ENCODE measurements at regions not wholly inside any gene's neighbourhood (a gene's known extent, or its start where the extent isn't known, plus 50 kb on each side); places are given as distances from the start of the nearest gene placed in this dataset.
A peak's percentile ranks its signal among the peaks of the same experiment; 100 is the strongest.
"Not testable (repeated sequence)": the region's sequence is repeated elsewhere in the genome, so short reads cannot be mapped to it uniquely, and the experiment has no call there.

DNA sequence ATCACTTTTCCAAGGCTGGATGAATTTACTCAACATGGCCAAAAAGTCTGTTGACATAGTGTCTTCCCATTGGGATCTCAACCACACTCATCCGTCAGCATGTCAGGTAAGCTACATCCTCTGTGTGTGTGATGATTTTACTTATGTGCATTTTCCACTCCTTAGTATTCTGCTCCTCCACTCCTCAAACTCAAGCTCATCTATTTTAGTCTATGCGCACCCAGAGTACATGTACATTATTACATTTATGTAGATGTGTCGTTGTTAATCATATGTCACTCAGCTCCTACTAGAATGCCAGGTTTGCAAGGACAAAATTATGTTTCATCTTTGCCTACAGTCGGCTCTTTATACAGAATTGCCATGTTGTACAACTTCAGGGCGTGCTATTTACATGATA is 216.0 kb downstream of the ZNF37A start:
- H3K4me1 Mint-ChIP-seq (ENCODE audit: low read depth); POLR2A ChIA-PET; CTCF ChIA-PET; H3K4me3 Mint-ChIP-seq; ATAC-seq; H3K27ac Mint-ChIP-seq; DNase-seq; H3K27me3 Mint-ChIP-seq (ENCODE audit: low read depth); H3K36me3 Mint-ChIP-seq (ENCODE audit: low read depth); H3K9me3 Mint-ChIP-seq (ENCODE audit: insufficient read depth): not testable (repeated sequence)

DNA sequence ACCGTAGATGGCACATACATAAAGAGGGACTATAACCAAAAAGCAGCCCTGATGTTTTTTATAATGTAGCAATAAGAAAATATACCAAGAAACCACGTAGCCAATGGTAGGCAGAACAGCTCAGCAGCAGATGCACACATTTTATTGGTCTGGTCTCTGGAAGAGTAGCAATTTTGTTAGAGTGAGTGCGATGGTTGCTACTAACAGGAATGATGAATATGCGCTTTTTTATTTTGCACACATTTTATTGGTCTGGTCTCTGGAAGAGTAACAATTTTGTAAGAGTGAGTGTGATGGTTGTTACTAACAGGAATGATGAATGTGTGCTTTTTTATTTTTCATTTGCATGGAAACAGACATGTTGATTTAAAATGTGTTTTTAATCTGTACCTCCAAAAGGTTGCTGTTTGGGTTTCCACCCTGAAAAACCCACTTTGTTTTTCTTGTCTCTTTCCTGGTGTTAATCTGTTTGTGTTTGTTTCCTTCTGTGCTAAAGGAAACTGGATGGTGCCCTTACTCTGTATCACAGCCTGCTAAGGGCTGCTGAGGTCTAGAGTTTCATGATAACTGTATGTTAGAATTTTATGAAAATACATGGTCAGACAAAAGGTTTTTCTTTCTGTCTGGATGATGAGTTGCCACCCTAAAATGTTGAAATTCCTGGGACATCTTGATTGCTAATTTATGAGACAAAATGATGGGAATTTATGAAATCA is 221.1 kb downstream of the ZNF37A start:
- H3K36me3 Mint-ChIP-seq (ENCODE audit: low read depth); H3K4me1 Mint-ChIP-seq (ENCODE audit: low read depth); POLR2A ChIA-PET; DNase-seq; CTCF ChIA-PET; H3K9me3 Mint-ChIP-seq (ENCODE audit: insufficient read depth); H3K27me3 Mint-ChIP-seq (ENCODE audit: low read depth); H3K27ac Mint-ChIP-seq; H3K4me3 Mint-ChIP-seq; ATAC-seq: not testable (repeated sequence)

DNA sequence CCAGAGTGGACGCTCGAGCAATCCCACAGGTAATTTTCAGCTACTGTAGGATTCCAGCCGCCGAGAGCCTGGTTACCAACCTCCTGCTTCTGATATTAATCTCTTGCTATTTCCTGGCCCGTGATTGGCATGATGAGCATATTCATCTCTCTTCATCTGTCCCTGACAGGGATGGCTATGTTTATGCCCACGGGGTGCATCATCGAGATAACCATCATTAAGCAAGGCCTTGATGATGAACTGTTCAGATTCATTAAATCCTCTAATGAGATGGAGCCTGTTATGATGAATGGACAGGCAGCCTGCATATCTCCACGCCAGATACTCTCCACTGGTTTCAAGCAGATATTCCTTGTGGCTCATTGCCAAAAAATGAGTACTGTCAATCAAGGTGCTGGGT is 227.3 kb downstream of the ZNF37A start:
- H3K36me3 Mint-ChIP-seq (ENCODE audit: low read depth); H3K9me3 Mint-ChIP-seq (ENCODE audit: insufficient read depth); POLR2A ChIA-PET; DNase-seq; H3K27ac Mint-ChIP-seq; H3K4me1 Mint-ChIP-seq (ENCODE audit: low read depth); H3K27me3 Mint-ChIP-seq (ENCODE audit: low read depth); CTCF ChIA-PET; H3K4me3 Mint-ChIP-seq; ATAC-seq: not testable (repeated sequence)

DNA sequence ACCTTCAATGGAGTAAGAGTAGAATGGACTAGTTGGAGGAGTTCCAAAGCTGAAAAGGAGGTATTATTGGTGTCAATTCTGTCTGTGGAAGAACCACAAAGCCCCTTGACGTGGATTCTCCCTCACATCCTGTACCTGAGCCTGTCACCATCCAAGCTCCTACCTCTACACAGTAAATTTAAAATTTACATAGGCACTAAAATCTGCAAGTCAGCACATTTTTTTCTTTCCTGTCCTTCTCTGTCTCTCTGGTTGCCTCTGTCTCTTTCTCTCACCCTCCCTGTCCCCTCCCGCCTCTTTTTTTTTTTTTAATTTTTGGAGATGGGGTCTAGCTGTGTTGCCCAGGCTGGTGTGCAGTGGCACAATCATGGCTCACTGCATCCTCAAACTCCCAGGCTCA is 236.2 kb downstream of the ZNF37A start:
- H3K36me3 Mint-ChIP-seq (ENCODE audit: low read depth); H3K27me3 Mint-ChIP-seq (ENCODE audit: low read depth): not testable (repeated sequence)

DNA sequence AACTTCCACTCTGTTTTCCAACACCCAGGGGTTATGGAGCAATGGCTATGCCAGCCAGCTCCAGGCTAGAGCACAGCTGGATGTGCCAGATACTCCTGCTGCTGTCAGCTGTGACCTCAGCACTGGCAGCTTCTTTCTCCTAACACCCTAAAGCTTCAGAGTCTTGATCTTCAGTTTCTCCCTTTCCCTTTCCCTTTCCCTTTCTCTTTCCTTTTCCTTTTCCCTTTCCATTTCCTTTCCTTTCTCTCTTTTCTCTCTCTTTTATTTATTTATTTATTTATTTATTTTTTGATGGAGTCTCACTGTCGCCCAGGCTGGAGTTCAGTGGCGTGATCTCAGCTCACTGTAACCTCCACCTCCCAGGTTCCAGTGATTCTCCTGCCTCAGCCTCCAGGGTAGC is 237.0 kb downstream of the ZNF37A start:
- H3K4me3 Mint-ChIP-seq; ATAC-seq; H3K27ac Mint-ChIP-seq; H3K36me3 Mint-ChIP-seq (ENCODE audit: low read depth); H3K9me3 Mint-ChIP-seq (ENCODE audit: insufficient read depth); H3K4me1 Mint-ChIP-seq (ENCODE audit: low read depth); H3K27me3 Mint-ChIP-seq (ENCODE audit: low read depth); DNase-seq; POLR2A ChIA-PET; CTCF ChIA-PET: not testable (repeated sequence)

More for the DNA sequence above, 236.2 kb downstream of the ZNF37A start:
- CTCF ChIA-PET; H3K4me3 Mint-ChIP-seq; H3K27ac Mint-ChIP-seq; H3K4me1 Mint-ChIP-seq (ENCODE audit: low read depth); H3K9me3 Mint-ChIP-seq (ENCODE audit: insufficient read depth); ATAC-seq; POLR2A ChIA-PET; DNase-seq: not testable (repeated sequence)

DNA sequence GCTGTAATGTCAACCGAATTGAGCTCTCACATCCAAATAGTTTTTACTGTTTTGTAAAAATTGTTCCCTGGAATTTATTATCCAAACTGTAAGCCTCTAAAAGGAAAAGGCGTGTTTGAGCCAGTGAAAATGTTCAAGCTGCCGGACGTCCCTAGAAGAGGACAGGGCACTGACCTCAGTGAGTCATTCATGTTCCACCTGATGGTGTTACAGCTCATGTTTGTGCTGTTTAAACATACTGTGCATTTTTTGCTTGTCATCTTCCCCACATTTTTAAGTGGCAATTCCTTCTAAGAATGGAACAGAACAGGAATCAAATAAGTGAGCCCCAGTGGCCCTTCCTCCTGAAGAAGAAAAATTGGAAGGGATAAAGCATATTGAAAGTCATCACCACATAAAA is 239.6 kb downstream of the ZNF37A start:
- H3K4me3 Mint-ChIP-seq; CTCF ChIA-PET; H3K4me1 Mint-ChIP-seq (ENCODE audit: low read depth); H3K36me3 Mint-ChIP-seq (ENCODE audit: low read depth); ATAC-seq; H3K27me3 Mint-ChIP-seq (ENCODE audit: low read depth); POLR2A ChIA-PET; H3K27ac Mint-ChIP-seq; H3K9me3 Mint-ChIP-seq (ENCODE audit: insufficient read depth); DNase-seq: not testable (repeated sequence)

DNA sequence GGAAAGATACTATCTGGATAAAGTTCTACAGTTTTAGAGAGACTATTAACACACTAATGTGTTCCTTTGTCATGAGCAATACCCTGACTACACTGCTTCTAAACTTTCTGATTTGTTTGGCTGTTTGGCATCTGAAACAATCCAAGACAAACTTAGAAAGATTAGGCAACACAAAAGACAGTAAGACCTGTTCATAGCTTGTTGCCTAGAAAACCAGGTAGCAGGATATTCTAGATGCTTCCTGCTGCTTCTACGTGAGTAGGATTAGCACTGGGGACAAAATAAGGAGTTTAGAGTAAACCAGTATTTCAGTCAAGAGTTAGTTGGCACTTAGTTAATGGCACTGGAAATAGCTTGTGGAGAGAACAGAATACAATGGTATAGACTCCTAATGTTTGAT is 256.5 kb downstream of the ZNF37A start:
- H3K36me3 Mint-ChIP-seq (ENCODE audit: low read depth); DNase-seq; H3K9me3 Mint-ChIP-seq (ENCODE audit: insufficient read depth); H3K4me3 Mint-ChIP-seq; ATAC-seq; POLR2A ChIA-PET; CTCF ChIA-PET; H3K4me1 Mint-ChIP-seq (ENCODE audit: low read depth); H3K27ac Mint-ChIP-seq: not testable (repeated sequence)
- H3K27me3 Mint-ChIP-seq (ENCODE audit: low read depth): peaks cover 12% of the 10 kb centered on the region

DNA sequence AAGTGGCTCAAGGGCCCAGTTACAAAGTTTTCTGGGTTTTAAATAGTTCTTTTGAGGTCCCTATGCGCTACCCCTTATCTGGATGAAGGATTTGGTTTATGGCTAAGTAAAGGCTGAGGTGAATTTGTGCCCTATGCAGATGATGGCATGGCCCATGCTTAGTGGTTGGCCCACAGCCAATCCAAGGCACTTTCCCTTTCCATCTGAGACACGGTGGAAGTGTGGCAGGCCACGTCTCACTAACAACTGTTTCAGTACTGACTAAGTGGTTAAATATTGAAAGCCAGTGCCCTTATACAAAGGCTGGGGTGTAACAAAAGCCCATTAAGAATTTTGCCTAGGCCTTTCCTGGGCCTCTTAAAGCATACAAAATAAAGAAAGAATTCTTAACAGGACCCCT is 260.3 kb downstream of the ZNF37A start:
- H3K9me3 Mint-ChIP-seq (ENCODE audit: insufficient read depth); ATAC-seq; POLR2A ChIA-PET; H3K27ac Mint-ChIP-seq; H3K4me1 Mint-ChIP-seq (ENCODE audit: low read depth); H3K36me3 Mint-ChIP-seq (ENCODE audit: low read depth); H3K27me3 Mint-ChIP-seq (ENCODE audit: low read depth); H3K4me3 Mint-ChIP-seq; CTCF ChIA-PET; DNase-seq: not testable (repeated sequence)

DNA sequence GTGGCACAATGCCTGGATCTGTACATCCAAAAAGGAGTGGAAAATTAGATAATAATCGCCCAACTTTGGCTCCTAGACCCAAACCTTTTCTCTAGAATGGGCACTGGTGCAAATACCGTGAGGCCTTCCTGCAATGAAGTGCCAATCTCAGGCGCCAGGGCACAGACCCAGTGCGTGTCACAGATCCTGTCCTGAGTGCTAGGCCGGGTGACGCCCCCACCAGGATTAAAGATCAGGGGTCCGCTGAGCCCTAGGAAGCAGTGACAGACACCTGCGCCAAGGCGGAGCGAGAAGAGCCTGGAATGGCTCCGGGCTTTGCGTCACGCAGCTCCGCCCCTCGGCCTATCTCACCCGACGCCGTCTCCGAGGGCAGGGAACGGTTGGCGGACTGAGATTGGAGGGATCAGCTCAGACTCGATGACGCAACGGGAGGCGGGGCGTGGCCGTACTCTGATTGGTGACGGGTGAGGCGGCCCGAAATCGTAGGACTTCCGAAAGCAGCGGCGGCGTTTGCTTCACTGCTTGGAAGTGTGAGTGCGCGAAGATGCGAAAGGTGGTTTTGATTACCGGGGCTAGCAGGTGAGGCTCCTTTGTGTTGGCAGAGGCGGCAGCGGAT is 261.9 kb downstream of the ZNF37A start:
- peak; percentile 100 for ATAC-seq
- H3K27me3 Mint-ChIP-seq (ENCODE audit: low read depth); H3K9me3 Mint-ChIP-seq (ENCODE audit: insufficient read depth); CTCF ChIA-PET; H3K36me3 Mint-ChIP-seq (ENCODE audit: low read depth); POLR2A ChIA-PET; H3K4me1 Mint-ChIP-seq (ENCODE audit: low read depth): not testable (repeated sequence)
- peak overlapping the region; percentile 83 for H3K4me3 Mint-ChIP-seq
- H3K27ac Mint-ChIP-seq: peak overlapping the region; percentile 96
- peak; percentile 87 for DNase-seq

DNA sequence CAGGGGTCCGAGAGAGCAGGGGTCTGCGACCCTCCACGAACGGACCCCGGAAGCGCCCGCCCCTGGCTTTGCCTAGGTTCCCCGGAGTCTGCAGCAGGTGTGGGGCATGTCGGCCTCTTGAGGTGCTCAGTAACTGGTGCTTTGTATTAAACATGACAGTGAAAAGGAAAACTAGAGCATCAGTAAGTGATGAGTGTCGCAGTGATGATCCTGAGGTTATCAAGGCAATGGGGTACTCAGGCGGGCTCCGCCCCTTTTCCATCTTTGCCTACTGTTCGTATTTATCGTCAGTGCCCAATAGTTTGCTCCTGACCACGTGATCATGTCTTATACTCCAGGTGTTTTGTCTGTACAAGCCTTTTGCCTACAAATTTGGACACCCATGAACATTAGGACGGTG is 262.4 kb downstream of the ZNF37A start:
- Mint-ChIP-seq H3K27ac (peak overlapping the region; percentile 96), H3K4me3 (peak overlapping the region; percentile 83), H3K36me3 (ENCODE audit: low read depth) (peaks cover 10% of the 10 kb centered on the region)
- H3K4me1 Mint-ChIP-seq (ENCODE audit: low read depth); CTCF ChIA-PET; H3K27me3 Mint-ChIP-seq (ENCODE audit: low read depth); H3K9me3 Mint-ChIP-seq (ENCODE audit: insufficient read depth); POLR2A ChIA-PET; DNase-seq: not testable (repeated sequence)
- peak; percentile 49 for ATAC-seq

DNA sequence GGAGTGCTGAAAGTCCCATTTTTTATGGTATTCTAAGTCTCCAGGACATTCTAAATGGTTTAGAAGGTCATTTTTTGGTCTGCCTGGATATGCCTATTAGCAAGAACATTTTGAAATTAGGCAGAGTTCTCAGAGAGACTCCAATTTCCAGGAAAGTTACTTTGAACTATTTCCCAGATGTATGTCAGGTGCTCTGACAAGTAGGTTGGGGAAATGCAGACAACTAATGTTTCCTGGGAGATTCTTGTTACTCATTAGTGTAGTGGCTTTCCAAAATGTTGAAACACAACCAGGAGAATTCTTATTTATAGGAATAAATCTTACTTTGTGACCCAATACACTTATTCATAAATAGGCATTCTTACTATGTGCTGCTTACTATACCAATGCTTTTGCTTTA is 268.4 kb downstream of the ZNF37A start:
- H3K4me3 Mint-ChIP-seq; H3K4me1 Mint-ChIP-seq (ENCODE audit: low read depth); H3K27ac Mint-ChIP-seq; H3K27me3 Mint-ChIP-seq (ENCODE audit: low read depth); CTCF ChIA-PET; POLR2A ChIA-PET; DNase-seq; ATAC-seq; H3K9me3 Mint-ChIP-seq (ENCODE audit: insufficient read depth): not testable (repeated sequence)
- H3K36me3 Mint-ChIP-seq (ENCODE audit: low read depth): peaks cover 40% of the 10 kb centered on the region

DNA sequence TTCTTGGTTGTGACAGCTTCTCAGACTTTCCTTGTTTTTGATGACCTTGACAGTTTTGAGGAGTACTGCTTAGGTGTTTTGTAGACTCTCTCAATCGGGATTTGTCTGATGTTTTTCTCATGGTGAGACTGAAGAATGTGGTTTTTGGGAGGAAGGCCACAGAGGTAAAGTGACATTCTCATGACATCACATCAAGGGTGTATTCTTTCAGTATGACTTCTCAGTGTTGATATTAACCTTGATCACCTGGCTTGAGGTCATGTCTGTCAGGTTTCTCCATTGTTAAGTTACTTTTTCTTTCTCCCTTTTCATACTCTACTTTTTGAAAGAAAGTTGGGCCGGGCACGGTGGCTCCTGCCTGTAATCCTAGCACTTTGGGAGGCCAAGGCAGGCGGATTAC is 269.9 kb downstream of the ZNF37A start:
- H3K27me3 Mint-ChIP-seq (ENCODE audit: low read depth); CTCF ChIA-PET; ATAC-seq; H3K4me3 Mint-ChIP-seq; DNase-seq; H3K27ac Mint-ChIP-seq; H3K9me3 Mint-ChIP-seq (ENCODE audit: insufficient read depth); H3K4me1 Mint-ChIP-seq (ENCODE audit: low read depth); POLR2A ChIA-PET: not testable (repeated sequence)
- peaks cover 40% of the 10 kb centered on the region for H3K36me3 Mint-ChIP-seq (ENCODE audit: low read depth)

DNA sequence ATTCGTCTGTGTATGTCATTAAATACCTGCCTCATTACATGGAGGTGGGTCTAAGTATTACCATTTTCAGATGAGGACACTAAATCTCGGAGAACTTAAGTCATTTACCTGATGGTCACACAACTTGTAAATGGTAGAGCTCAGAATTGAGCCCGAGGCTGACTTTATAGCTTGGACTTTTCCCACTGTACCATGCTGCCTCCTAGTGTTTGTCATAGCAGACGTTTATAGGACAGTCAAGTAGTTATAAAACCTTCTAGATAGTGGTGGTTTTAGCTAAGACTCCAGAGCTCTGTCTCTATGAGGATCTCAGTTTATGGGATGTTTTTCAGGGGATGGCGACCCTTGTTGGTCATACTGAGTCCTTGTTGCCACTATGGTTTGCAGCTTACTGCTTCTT is 271.8 kb downstream of the ZNF37A start:
- H3K9me3 Mint-ChIP-seq (ENCODE audit: insufficient read depth); H3K27ac Mint-ChIP-seq; H3K4me1 Mint-ChIP-seq (ENCODE audit: low read depth); H3K27me3 Mint-ChIP-seq (ENCODE audit: low read depth); POLR2A ChIA-PET; H3K4me3 Mint-ChIP-seq: not testable (repeated sequence)
- CTCF ChIA-PET: interaction anchor here (1.0 kb wide), 2 partner anchors 389 to 390 kb away, joined by 4 read pairs; no protein-coding TSS in a partner anchor
- ATAC-seq (peak; percentile 67), DNase-seq (peak; percentile 44)
- H3K36me3 Mint-ChIP-seq (ENCODE audit: low read depth): peaks cover 40% of the 10 kb centered on the region

Measured in activated CD8-positive, alpha-beta T cell treated with anti-CD3 and anti-CD28 coated beads, Interleukin-2, amount 10 ng/mL, durations not matched to agents 7 days and 5 days (primary cell).